ENCODE measurements at regions not wholly inside any gene's neighbourhood (a gene's known extent, or its start where the extent isn't known, plus 50 kb on each side); places are given as distances from the start of the nearest gene placed in this dataset.

DNA sequence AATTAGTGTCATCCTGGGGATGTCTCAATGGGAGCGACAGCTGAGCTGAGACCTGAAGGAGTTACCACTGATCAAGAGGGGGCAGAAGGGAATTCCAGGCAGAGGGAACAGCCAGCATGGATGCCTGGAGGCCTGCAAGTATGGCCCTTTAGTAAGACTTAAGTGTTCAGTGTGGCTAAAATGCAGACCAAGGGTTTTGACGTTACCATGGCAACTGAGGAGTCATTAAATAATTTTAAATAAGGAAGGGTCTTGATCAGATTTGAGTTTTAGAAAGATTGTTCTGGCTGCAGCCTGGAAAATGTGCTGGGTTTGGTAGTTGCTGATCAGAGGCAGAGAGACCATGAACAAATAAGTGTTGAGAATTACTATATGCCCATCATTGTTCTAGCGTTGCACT, 285.5 kb downstream of the USP46 start:
- TF ChIP-seq CTCF (IDR thresholded peaks at IDR 0.05) = no peak
- TF ChIP-seq EP300 (IDR thresholded peaks at IDR 0.05) = no peak

Data from suprapubic skin (tissue), 3 donors.